ENCODE measurements at regions not wholly inside any gene's neighbourhood (a gene's known extent, or its start where the extent isn't known, plus 50 kb on each side); places are given as distances from the start of the nearest gene placed in this dataset.

- TF ChIP-seq TFE3 (CRISPR knock-in tag; IDR thresholded peaks at IDR 0.05) (no peak), FOXO4 (CRISPR knock-in tag; IDR thresholded peaks at IDR 0.05) (no peak), RNF219 (CRISPR knock-in tag; IDR thresholded peaks at IDR 0.05) (no peak)
Observed at GRCh38 chr1:218926631-218927030, 247.0 kb upstream of the LYPLAL1 start (continued).

GRCh38 chr1:218930000-218930399 is 243.7 kb upstream of the LYPLAL1 start:
- Histone ChIP-seq H3K4me1 (replicated peaks in 1 of 2; ENCODE audit: control insufficient read depth in 2 of 2, insufficient read depth in 2 of 2, low read length in 2 of 2) (no peaks in the 10 kb centered on the region), H3K9ac (ENCODE audit: insufficient read depth in 1 of 2, low read depth in 2 of 2, low read length in 2 of 2) (no peak overlapping the region), H3K27ac (ENCODE audit: extremely low read depth, low read depth, low read length) (no peak overlapping the region), H3K9me3 (replicated peaks; ENCODE audit: control insufficient read depth, insufficient read depth, low read depth, low read length) (no peaks in the 10 kb centered on the region), H3K9me1 (ENCODE audit: control insufficient read depth, insufficient read depth, low read length) (no peaks in the 10 kb centered on the region), H3K27me3 (ENCODE audit: control insufficient read depth in 2 of 2, insufficient read depth in 2 of 2, low read length in 2 of 2) (no peaks in the 10 kb centered on the region), H3K79me2 (ENCODE audit: control insufficient read depth, insufficient read depth, low read length) (no peaks in the 10 kb centered on the region), H4K20me1 (replicated peaks; ENCODE audit: control insufficient read depth, insufficient read depth, low read length) (no peaks in the 10 kb centered on the region), H2AFZ (ENCODE audit: low read depth, low read length) (no peak overlapping the region), H3K36me3 (ENCODE audit: control insufficient read depth, insufficient read depth, low read length) (no peaks in the 10 kb centered on the region), H3K4me2 (ENCODE audit: insufficient read depth, low read length) (no peak overlapping the region), H3K4me3 (no peak overlapping the region)
- 0% methylated on average over 3 of the region's 3 CpGs for WGBS (ENCODE audit: insufficient coverage, low coverage, missing lambda C conversion rate)
- POLR2A ChIA-PET, result interaction anchor here (0.6 to 0.7 kb wide), 2 partner anchors 21 to 596 kb away, joined by 3 read pairs; no protein-coding TSS in a partner anchor
- DNase-seq (ENCODE audit: extremely low read depth in 1 of 4, low spot score in 3 of 4) (no peak), FAIRE-seq (no peak), ATAC-seq (no peak)
- in situ Hi-C loops (cut with MboI), result no loop called here
- CTCF ChIA-PET (ENCODE audit: low intra/inter-chr PET ratio), result no interaction called here
- no TSS peak for BruUV-seq (replicated peaks)
- intact Hi-C loops (cut with micrococcal nuclease), result no loop called here
- TF ChIP-seq MAFK (IDR thresholded peaks at IDR 0.05; ENCODE audit: low read length) (no peak), CBX2 (IDR thresholded peaks at IDR 0.05; ENCODE audit: insufficient read depth, low read length, poor library complexity, severe bottlenecking) (no peak), ZNF561 (CRISPR knock-in tag; conservative IDR thresholded peaks at IDR 0.05) (no peak), COPS2 (conservative IDR thresholded peaks at IDR 0.05) (no peak), SOX6 (IDR thresholded peaks at IDR 0.05) (no peak), ZFP36 (IDR thresholded peaks at IDR 0.05; ENCODE audit: low read depth, low read length, partially characterized antibody) (no peak), RAD51 (IDR thresholded peaks at IDR 0.05; ENCODE audit: borderline replicate concordance, low read depth) (no peak), DACH1 (IDR thresholded peaks at IDR 0.05; ENCODE audit: partially characterized antibody) (no peak), MEF2A (IDR thresholded peaks at IDR 0.05; ENCODE audit: control insufficient read depth, low read depth, low read length) (no peak), SMARCA4 (IDR thresholded peaks at IDR 0.05) (no peak), ZMIZ1 (IDR thresholded peaks at IDR 0.05; ENCODE audit: low read depth in 2 of 2, low read length in 2 of 2) (no peak)
